Panc1 (cell line): ENCODE measurements at regions not wholly inside any gene's neighbourhood (a gene's known extent, or its start where the extent isn't known, plus 50 kb on each side); places are given as distances from the start of the nearest gene placed in this dataset.

Experiments used
- ATAC-seq: fragments of 200-7000 bp; cut with Tn5 transposase; 2 replicates; pipeline ENCODE4 v1.9.1; 2020; ENCODE audit warnings: mild to moderate bottlenecking, moderate library complexity
- BruUV-seq: library from RNA; stranded (reverse); fragments of 400-500 nt; replicated peaks from 2 replicates; lab custom pipeline; 2021; lab: Mats Ljungman, UMichigan
- CTCF ChIA-PET: fragments of 300-600 bp; sonication (Branson Sonifier 250); formaldehyde crosslinking; loops from one replicate; lab custom pipeline; 2022; ENCODE audit warnings: antibody characterized with exemption; lab: Charles Lee
- POLR2A ChIA-PET: fragments of 300-600 bp; sonication (Branson Sonifier 250); formaldehyde crosslinking; loops from one replicate; lab custom pipeline; 2022; ENCODE audit warnings: antibody characterized with exemption; lab: Charles Lee
- DNase-seq: peaks from one replicate; pipeline ENCODE4 v3.0.0-alpha.2; 2010; ENCODE audit warnings: low read depth, low spot score
- H3K27ac ChIP-seq: 2 replicates; pipeline ENCODE4 v1.5.1; 2011; ENCODE audit warnings: mild to moderate bottlenecking, low read length, inconsistent platforms
- H3K27me3 ChIP-seq: fragments of 200-500 bp; sonication (Bioruptor generic); 2 replicates; pipeline ENCODE4 v1.6.0; 2014; ENCODE audit warnings: low read length, inconsistent platforms; ENCODE audit not compliant: control insufficient read depth, insufficient read depth
- H3K36me3 ChIP-seq: fragments of 200-500 bp; sonication (Bioruptor generic); 2 replicates; pipeline ENCODE4 v1.5.1; 2014; ENCODE audit warnings: inconsistent platforms, mild to moderate bottlenecking, low read length, moderate library complexity; ENCODE audit not compliant: control insufficient read depth, insufficient read depth
- H3K4me1 ChIP-seq: 2 replicates; pipeline ENCODE4 v1.5.1; 2011; ENCODE audit warnings: inconsistent platforms, mild to moderate bottlenecking, low read length, moderate library complexity; ENCODE audit not compliant: control insufficient read depth, insufficient read depth
- H3K4me3 ChIP-seq, 2 experiments: 2 replicates each; pipeline ENCODE4 v1.5.1; 2011 to 2012; ENCODE audit warnings: low read depth in 2 of 2, low read length in 2 of 2, mild to moderate bottlenecking in 2 of 2, inconsistent platforms in 1 of 2, moderate library complexity in 1 of 2
- H3K9me3 ChIP-seq: fragments of 200-500 bp; sonication (Bioruptor generic); 2 replicates; pipeline ENCODE4 v1.5.1; 2014; ENCODE audit warnings: low read depth, mild to moderate bottlenecking, inconsistent platforms, low read length, moderate library complexity; ENCODE audit not compliant: control insufficient read depth, insufficient read depth
- POLR2AphosphoS5 ChIP-seq: IDR thresholded peaks from 2 replicates; pipeline ENCODE4 v1.6.1; 2012; ENCODE audit warnings: mild to moderate bottlenecking, low read depth, low read length, moderate library complexity
- SIN3A ChIP-seq: IDR thresholded peaks from 2 replicates; pipeline ENCODE4 v1.6.1; 2012; ENCODE audit warnings: low read depth, mild to moderate bottlenecking, low read length, moderate library complexity, borderline replicate concordance; ENCODE audit not compliant: insufficient read depth
- TCF7L2 ChIP-seq: IDR thresholded peaks from 2 replicates; pipeline ENCODE4 v1.6.1; 2011; ENCODE audit warnings: mild to moderate bottlenecking, low read depth, low read length, inconsistent platforms
- in situ Hi-C: cut with HindIII; loops from 2 replicates; pipeline ENCODE4 v1.10.0; 2016; ENCODE audit warnings: low sequenced_read_pairs, low pct_unique_long_range_greater_than_20kb
- intact Hi-C: fragments of 100-400 bp; cut with micrococcal nuclease; formaldehyde crosslinking; loops from one replicate; pipeline ENCODE4 v1.10.0; 2022; ENCODE audit not compliant: unreplicated experiment
- TF ChIP-seq, protein P1 (sequence below): fragments of 450-650 bp; IDR thresholded peaks from 2 replicates; pipeline ENCODE4 v1.5.1; 2017; ENCODE audit warnings: mild to moderate bottlenecking
- TF ChIP-seq, protein P2 (sequence below), 2 experiments: IDR thresholded peaks; 2 replicates each; pipeline ENCODE4 v1.6.1; 2011 to 2012; ENCODE audit warnings: low read depth in 2 of 2, control low read depth in 1 of 2, low read length in 1 of 2, mild to moderate bottlenecking in 1 of 2, moderate library complexity in 1 of 2; ENCODE audit not compliant: insufficient read depth in 1 of 2

DNA sequence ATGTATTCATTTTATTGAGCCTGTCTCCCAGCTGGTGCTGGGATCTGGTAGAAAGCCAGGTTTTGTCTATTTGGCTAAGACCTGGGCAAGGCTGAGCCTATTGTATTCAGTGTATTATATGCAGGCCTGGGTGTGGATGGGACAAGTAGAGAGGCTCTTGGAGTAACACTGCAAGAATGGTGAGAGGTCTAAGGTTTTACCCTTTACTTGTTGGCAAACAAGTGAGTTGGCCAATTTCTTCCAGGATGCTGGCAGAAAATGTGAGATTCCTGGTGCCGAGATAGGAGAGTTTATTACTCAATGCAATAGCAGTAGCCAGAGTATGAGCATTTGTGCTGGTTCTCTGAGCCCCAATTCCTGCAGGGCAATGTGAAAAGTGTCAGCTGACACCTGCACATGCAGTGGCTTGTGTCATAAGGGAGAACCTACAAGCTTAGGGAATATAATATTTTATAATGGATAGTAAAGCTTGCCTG, 141.7 kb upstream of the PRLR start:
- ChIA-PET POLR2A (no interaction called here), CTCF (interaction anchor here (0.6 kb wide), 1 partner anchor 377 kb away, joined by 3 read pairs; no protein-coding TSS in a partner anchor)
- no peak for ATAC-seq
- in situ Hi-C loops: no loop called here
- Histone ChIP-seq H3K27me3 (no peaks in the 10 kb centered on the region), H3K27ac (no peak overlapping the region), H3K36me3 (no peaks in the 10 kb centered on the region), H3K4me3 (no peak overlapping the region), H3K9me3 (no peaks in the 10 kb centered on the region), H3K4me1 (no peaks in the 10 kb centered on the region)
- TF ChIP-seq TCF7L2 (no peak), SIN3A (no peak), POLR2AphosphoS5 (no peak)
- TF ChIP-seq, protein P1, sequence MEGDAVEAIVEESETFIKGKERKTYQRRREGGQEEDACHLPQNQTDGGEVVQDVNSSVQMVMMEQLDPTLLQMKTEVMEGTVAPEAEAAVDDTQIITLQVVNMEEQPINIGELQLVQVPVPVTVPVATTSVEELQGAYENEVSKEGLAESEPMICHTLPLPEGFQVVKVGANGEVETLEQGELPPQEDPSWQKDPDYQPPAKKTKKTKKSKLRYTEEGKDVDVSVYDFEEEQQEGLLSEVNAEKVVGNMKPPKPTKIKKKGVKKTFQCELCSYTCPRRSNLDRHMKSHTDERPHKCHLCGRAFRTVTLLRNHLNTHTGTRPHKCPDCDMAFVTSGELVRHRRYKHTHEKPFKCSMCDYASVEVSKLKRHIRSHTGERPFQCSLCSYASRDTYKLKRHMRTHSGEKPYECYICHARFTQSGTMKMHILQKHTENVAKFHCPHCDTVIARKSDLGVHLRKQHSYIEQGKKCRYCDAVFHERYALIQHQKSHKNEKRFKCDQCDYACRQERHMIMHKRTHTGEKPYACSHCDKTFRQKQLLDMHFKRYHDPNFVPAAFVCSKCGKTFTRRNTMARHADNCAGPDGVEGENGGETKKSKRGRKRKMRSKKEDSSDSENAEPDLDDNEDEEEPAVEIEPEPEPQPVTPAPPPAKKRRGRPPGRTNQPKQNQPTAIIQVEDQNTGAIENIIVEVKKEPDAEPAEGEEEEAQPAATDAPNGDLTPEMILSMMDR: no peak
- TF ChIP-seq, protein P2, sequence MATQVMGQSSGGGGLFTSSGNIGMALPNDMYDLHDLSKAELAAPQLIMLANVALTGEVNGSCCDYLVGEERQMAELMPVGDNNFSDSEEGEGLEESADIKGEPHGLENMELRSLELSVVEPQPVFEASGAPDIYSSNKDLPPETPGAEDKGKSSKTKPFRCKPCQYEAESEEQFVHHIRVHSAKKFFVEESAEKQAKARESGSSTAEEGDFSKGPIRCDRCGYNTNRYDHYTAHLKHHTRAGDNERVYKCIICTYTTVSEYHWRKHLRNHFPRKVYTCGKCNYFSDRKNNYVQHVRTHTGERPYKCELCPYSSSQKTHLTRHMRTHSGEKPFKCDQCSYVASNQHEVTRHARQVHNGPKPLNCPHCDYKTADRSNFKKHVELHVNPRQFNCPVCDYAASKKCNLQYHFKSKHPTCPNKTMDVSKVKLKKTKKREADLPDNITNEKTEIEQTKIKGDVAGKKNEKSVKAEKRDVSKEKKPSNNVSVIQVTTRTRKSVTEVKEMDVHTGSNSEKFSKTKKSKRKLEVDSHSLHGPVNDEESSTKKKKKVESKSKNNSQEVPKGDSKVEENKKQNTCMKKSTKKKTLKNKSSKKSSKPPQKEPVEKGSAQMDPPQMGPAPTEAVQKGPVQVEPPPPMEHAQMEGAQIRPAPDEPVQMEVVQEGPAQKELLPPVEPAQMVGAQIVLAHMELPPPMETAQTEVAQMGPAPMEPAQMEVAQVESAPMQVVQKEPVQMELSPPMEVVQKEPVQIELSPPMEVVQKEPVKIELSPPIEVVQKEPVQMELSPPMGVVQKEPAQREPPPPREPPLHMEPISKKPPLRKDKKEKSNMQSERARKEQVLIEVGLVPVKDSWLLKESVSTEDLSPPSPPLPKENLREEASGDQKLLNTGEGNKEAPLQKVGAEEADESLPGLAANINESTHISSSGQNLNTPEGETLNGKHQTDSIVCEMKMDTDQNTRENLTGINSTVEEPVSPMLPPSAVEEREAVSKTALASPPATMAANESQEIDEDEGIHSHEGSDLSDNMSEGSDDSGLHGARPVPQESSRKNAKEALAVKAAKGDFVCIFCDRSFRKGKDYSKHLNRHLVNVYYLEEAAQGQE (IDR thresholded peaks at IDR 0.05; ENCODE audit: insufficient read depth in 1 of 2, low read depth in 2 of 2, low read length in 1 of 2): no peak
- DNase-seq: no peak
- BruUV-seq: no TSS peak
- intact Hi-C loops: no loop called here

DNA sequence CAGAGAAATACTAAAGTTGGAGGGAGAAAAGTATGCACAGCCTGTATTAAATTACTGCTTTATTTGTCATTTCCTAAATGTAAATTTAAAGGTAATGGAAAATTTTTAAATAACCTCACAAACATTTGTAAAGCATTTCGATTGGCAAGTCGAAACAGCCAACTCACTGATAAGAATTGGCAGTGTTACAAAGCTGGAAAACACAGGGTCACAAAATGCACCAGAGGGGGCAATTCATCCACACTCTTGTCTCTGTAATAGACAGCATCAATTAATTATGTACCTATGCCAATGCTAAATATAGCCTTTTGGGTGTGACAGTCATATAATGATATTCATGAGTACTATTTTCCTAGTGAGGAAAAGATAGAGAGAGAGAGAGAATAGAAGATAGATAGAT, 140.6 kb upstream of the PRLR start:
- no peak for ATAC-seq
- no peak overlapping the region for H3K27ac ChIP-seq
- no peaks in the 10 kb centered on the region for H3K27me3 ChIP-seq
- CTCF ChIA-PET: interaction anchor here (0.6 kb wide), 1 partner anchor 15 kb away, joined by 7 read pairs; no protein-coding TSS in a partner anchor
- H3K36me3 ChIP-seq: no peaks in the 10 kb centered on the region
- BruUV-seq: no TSS peak
- H3K9me3 ChIP-seq: no peaks in the 10 kb centered on the region
- no peak overlapping the region for H3K4me3 ChIP-seq
- no peak for DNase-seq
- in situ Hi-C loops (no loop called here), intact Hi-C loops (no loop called here)
- TF ChIP-seq, protein P2 (IDR thresholded peaks at IDR 0.05; ENCODE audit: insufficient read depth in 1 of 2, low read depth in 2 of 2, low read length in 1 of 2): no peak
- TF ChIP-seq TCF7L2 (no peak), POLR2AphosphoS5 (no peak), SIN3A (no peak)
- TF ChIP-seq, protein P1: no peak
- POLR2A ChIA-PET: no interaction called here
- no peaks in the 10 kb centered on the region for H3K4me1 ChIP-seq
